ENCODE measurements at regions not wholly inside any gene's neighbourhood (a gene's known extent, or its start where the extent isn't known, plus 50 kb on each side); places are given as distances from the start of the nearest gene placed in this dataset.
A peak's percentile ranks its signal among the peaks of the same experiment; 100 is the strongest.

GRCh38 chr18:31248783-31249521 is 69.0 kb upstream of the DSG1 start:
- no peak for DNase-seq

DNA sequence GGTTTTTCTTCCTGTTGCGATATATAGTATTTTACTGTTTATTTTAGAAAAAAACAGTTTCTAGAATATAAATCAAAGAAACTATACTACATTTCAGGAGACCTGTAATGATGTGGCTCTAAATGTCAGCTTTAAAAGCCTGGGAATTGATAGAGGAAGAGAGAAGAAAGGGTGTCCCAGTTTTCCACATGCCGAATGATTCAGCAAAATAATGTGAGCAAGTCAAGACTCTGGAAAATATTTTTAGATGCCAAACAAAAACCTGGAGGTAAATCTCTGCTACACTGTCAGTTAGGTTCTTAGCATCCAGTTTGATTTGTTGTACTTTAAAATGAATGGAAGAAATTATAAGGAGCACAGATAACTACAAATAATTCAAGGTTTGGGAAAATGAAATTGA is 67.1 kb upstream of the DSG1 start:
- DNase-seq: no peak

GRCh38 chr18:31252522-31252921 is 65.4 kb upstream of the DSG1 start:
- no peak for DNase-seq

DNA sequence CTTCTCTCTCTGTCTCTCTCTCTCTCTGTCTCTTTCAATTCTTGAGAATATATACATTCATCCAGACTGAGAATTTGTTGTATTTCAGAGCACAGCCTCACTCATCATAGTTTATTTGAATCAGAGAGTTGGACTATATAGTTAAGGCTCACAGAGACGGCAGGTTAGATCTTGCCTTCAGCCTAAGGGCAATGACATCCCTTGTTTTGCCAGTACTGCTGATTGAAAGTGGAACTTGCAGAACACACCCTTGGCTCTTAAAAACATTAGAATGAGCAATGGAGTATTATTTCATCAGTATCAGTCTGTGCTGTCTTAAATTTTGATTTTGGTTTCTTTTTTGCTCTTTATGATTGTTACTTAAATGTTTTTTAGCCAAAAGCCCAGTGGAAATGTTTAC is 62.0 kb upstream of the DSG1 start:
- peak; percentile 4 for DNase-seq

DNA sequence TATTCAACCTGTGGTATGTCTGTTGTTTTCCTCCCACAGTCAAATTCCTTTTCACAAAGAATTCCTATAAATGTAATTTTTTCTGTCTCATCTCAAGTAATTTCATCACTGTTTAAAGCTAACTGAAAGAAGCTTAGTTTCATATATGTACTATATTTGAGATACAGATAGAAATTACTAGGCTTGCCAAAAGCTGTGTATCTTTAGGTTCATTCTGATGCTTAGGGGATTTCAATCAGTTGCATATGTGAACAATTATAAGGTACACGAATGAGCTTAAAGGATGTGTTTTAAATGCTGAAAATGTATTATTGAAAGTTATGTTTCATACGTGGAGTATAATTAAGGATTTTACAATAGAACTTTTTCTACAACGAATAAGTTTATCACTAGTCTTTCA is 59.2 kb upstream of the DSG1 start:
- DNase-seq: no peak

GRCh38 chr18:31261792-31262582 is 56.0 kb upstream of the DSG1 start:
- no peak for DNase-seq

GRCh38 chr18:31267823-31268481 is 50.0 kb upstream of the DSG1 start:
- no peak for DNase-seq

Measured in inflammatory macrophage treated with lipopolysaccharide for 4 hours (primary cell).